ENCODE measurements at regions not wholly inside any gene's neighbourhood (a gene's known extent, or its start where the extent isn't known, plus 50 kb on each side); places are given as distances from the start of the nearest gene placed in this dataset.

- TF ChIP-seq EZH2 (IDR thresholded peaks at IDR 0.05; ENCODE audit: insufficient read depth, low read length) (no peak), CTCF (IDR thresholded peaks at IDR 0.05; ENCODE audit: insufficient read depth, low read depth, low read length) (no peak)
Observed at GRCh38 chr13:55493297-55493696, 1647.4 kb upstream of the PRR20A start.

All from astrocyte (in vitro differentiated cells and primary cell).